GM12865 (cell line): ENCODE measurements at regions not wholly inside any gene's neighbourhood (a gene's known extent, or its start where the extent isn't known, plus 50 kb on each side); places are given as distances from the start of the nearest gene placed in this dataset.
A peak's percentile ranks its signal among the peaks of the same experiment; 100 is the strongest.

Experiments
- DNase-seq: peaks from one replicate; pipeline ENCODE4 v3.0.0; 2010; ENCODE audit warnings: low read depth
- H3K4me3 ChIP-seq: 2 replicates; pipeline ENCODE4 v1.5.1; 2011; ENCODE audit warnings: mild to moderate bottlenecking, low read depth, low read length, control low read depth
- CTCF ChIP-seq: IDR thresholded peaks from 2 replicates; pipeline ENCODE4 v1.5.1; 2011; ENCODE audit warnings: low read length, control low read depth, low read depth, inconsistent platforms; ENCODE audit not compliant: insufficient read depth; ENCODE audit errors: missing control alignments

GRCh38 chr1:110734133-110734680 is 59.5 kb upstream of the KCNA3 start:
- DNase-seq = no peak
- no peak overlapping the region for H3K4me3 ChIP-seq
- TF ChIP-seq CTCF = no peak

- DNase-seq = no peak
- no peak overlapping the region for H3K4me3 ChIP-seq
- no peak for TF ChIP-seq CTCF
Measured at GRCh38 chr1:110731529-110731928, 56.8 kb upstream of the KCNA3 start.

- TF ChIP-seq CTCF = no peak
- H3K4me3 ChIP-seq = no peak overlapping the region
- no peak for DNase-seq
Measured at GRCh38 chr1:110728388-110729001, 53.8 kb upstream of the KCNA3 start.

- H3K4me3 ChIP-seq = peak overlapping the region; percentile 8
- TF ChIP-seq CTCF = no peak
- DNase-seq = no peak
Measured at GRCh38 chr1:110727246-110727645, 52.5 kb upstream of the KCNA3 start.

- no peak for TF ChIP-seq CTCF
- H3K4me3 ChIP-seq = peak overlapping the region; percentile 8
- DNase-seq = peak; percentile 73
Measured at GRCh38 chr1:110726755-110727154, 52.0 kb upstream of the KCNA3 start.
